ENCODE measurements at regions not wholly inside any gene's neighbourhood (a gene's known extent, or its start where the extent isn't known, plus 50 kb on each side); places are given as distances from the start of the nearest gene placed in this dataset.
"Not testable (repeated sequence)": the region's sequence is repeated elsewhere in the genome, so short reads cannot be mapped to it uniquely, and the experiment has no call there.

GRCh38 chr21:27772816-27773215, 805.9 kb upstream of the ADAMTS5 start:
- H3K4me3 ChIP-seq = no peak overlapping the region
- no peaks in the 10 kb centered on the region for H3K27me3 ChIP-seq
- no peak for TF ChIP-seq POLR2A (IDR thresholded peaks at IDR 0.05)
- H3K27ac ChIP-seq = no peak overlapping the region
- no peaks in the 10 kb centered on the region for H3K4me1 ChIP-seq
- H3K36me3 ChIP-seq = no peaks in the 10 kb centered on the region
- DNase-seq (ENCODE audit: low spot score in 2 of 2) = no peak
- no peaks in the 10 kb centered on the region for H3K9me3 ChIP-seq

- no peak for DNase-seq (ENCODE audit: low spot score in 2 of 2)
- H3K4me3 ChIP-seq = no peak overlapping the region
- WGBS = 78% methylated on average over 5 of the region's 5 CpGs
- H3K27ac ChIP-seq = no peak overlapping the region
- no peaks in the 10 kb centered on the region for H3K27me3 ChIP-seq
- H3K36me3 ChIP-seq = no peaks in the 10 kb centered on the region
- no peaks in the 10 kb centered on the region for H3K9me3 ChIP-seq
- no peaks in the 10 kb centered on the region for H3K4me1 ChIP-seq
- TF ChIP-seq EP300 (IDR thresholded peaks at IDR 0.05) (no peak), POLR2A (IDR thresholded peaks at IDR 0.05) (no peak), CTCF (IDR thresholded peaks at IDR 0.05) (no peak), POLR2AphosphoS5 (IDR thresholded peaks at IDR 0.05) (no peak)
Measured at GRCh38 chr21:27771938-27772483, 805.1 kb upstream of the ADAMTS5 start.

GRCh38 chr21:27769763-27770162, 802.9 kb upstream of the ADAMTS5 start:
- no peak overlapping the region for H3K27ac ChIP-seq
- no peak overlapping the region for H3K4me3 ChIP-seq
- no peaks in the 10 kb centered on the region for H3K27me3 ChIP-seq
- no peak for DNase-seq (ENCODE audit: low spot score in 2 of 2)
- TF ChIP-seq POLR2A (IDR thresholded peaks at IDR 0.05) (no peak), POLR2AphosphoS5 (IDR thresholded peaks at IDR 0.05) (no peak)
- H3K9me3 ChIP-seq = no peaks in the 10 kb centered on the region
- H3K36me3 ChIP-seq = no peaks in the 10 kb centered on the region
- 80% methylated on average over 2 of the region's 2 CpGs for WGBS
- no peaks in the 10 kb centered on the region for H3K4me1 ChIP-seq

GRCh38 chr21:27768046-27768637, 801.3 kb upstream of the ADAMTS5 start:
- not testable (repeated sequence) for H3K27me3 ChIP-seq; H3K4me3 ChIP-seq; H3K4me1 ChIP-seq; H3K9me3 ChIP-seq; DNase-seq (ENCODE audit: low spot score in 2 of 2); H3K36me3 ChIP-seq; H3K27ac ChIP-seq
- 89% methylated on average over 5 of the region's 5 CpGs for WGBS

- TF ChIP-seq CTCF (IDR thresholded peaks at IDR 0.05) (no peak), POLR2AphosphoS5 (IDR thresholded peaks at IDR 0.05) (no peak)
Measured at GRCh38 chr21:27764056-27764455, 797.2 kb upstream of the ADAMTS5 start.

GRCh38 chr21:27761623-27762022, 794.7 kb upstream of the ADAMTS5 start:
- no peaks in the 10 kb centered on the region for H3K36me3 ChIP-seq
- no peaks in the 10 kb centered on the region for H3K9me3 ChIP-seq
- H3K27ac ChIP-seq = no peak overlapping the region
- TF ChIP-seq POLR2AphosphoS5 (IDR thresholded peaks at IDR 0.05) = no peak
- no peak for TF ChIP-seq CTCF (IDR thresholded peaks at IDR 0.05)
- TF ChIP-seq EP300 (IDR thresholded peaks at IDR 0.05) = no peak
- TF ChIP-seq POLR2A (IDR thresholded peaks at IDR 0.05) = no peak
- no peak overlapping the region for H3K4me3 ChIP-seq
- WGBS = 13% methylated on average over 1 of the region's 1 CpG
- no peak for DNase-seq (ENCODE audit: low spot score in 2 of 2)
- H3K27me3 ChIP-seq = no peaks in the 10 kb centered on the region
- H3K4me1 ChIP-seq = peaks cover 8% of the 10 kb centered on the region

More at GRCh38 chr21:27764056-27764455, 797.2 kb upstream of the ADAMTS5 start:
- Histone ChIP-seq H3K36me3 (no peaks in the 10 kb centered on the region), H3K27ac (no peak overlapping the region), H3K4me3 (no peak overlapping the region), H3K4me1 (peaks cover 8% of the 10 kb centered on the region), H3K27me3 (no peaks in the 10 kb centered on the region), H3K9me3 (no peaks in the 10 kb centered on the region)
- WGBS = 78% methylated on average over 1 of the region's 1 CpG
- DNase-seq (ENCODE audit: low spot score in 2 of 2) = no peak

GRCh38 chr21:27759820-27760219, 792.9 kb upstream of the ADAMTS5 start:
- DNase-seq (ENCODE audit: low spot score in 2 of 2) = no peak
- TF ChIP-seq CTCF (IDR thresholded peaks at IDR 0.05) = no peak
- TF ChIP-seq POLR2AphosphoS5 (IDR thresholded peaks at IDR 0.05) = no peak
- TF ChIP-seq EP300 (IDR thresholded peaks at IDR 0.05) = no peak
- TF ChIP-seq POLR2A (IDR thresholded peaks at IDR 0.05) = no peak

More at GRCh38 chr21:27759820-27760219, 792.9 kb upstream of the ADAMTS5 start:
- Histone ChIP-seq H3K36me3 (no peaks in the 10 kb centered on the region), H3K27ac (no peak overlapping the region), H3K27me3 (no peaks in the 10 kb centered on the region), H3K4me3 (no peak overlapping the region), H3K4me1 (peaks cover 8% of the 10 kb centered on the region), H3K9me3 (no peaks in the 10 kb centered on the region)

All from suprapubic skin (tissue), 4 donors.